ENCODE measurements at regions not wholly inside any gene's neighbourhood (a gene's known extent, or its start where the extent isn't known, plus 50 kb on each side); places are given as distances from the start of the nearest gene placed in this dataset.

DNA sequence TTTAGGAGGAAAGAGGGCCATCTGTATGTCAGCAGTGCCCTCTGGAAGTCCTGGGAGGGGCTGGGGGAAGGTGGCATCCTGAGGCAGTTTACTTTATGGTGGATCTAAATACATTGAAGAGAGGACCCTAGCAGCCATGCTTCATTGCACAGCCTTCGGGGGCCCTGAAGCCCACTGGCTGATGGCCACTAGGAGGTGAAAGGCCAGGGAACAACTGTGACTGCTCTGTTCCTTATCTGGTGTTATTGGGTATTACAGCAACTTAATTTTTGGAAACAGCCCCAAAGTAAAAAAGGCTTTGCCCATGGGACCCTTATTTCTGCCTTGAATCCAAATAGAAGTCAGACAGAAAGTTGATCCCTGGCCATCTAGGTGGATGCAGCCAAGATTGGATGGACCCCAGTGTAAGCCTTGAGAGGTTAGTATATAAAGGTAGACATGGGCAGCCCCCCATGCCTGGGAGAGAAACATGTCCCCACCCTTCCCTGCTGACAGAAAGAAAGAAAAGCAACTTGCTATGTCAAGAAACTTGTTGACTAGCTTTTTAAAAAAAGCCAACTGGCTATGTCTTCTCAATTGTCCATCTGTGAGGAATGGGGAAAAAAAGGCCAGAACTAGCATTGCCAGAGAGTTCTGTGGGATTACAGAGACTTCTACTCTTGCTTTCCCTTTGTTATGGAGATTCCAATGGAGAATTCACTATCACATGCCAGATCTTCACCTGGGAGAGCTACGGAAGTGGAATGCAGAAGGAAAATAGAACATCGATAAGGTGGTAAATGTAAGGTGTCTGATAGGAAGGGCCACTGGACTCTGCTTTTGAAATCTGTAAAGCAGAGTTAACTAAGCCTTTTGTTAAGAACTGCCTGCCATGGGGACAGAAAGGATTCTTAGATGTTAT is 58.6 kb upstream of the OSR1 start:
- no peak for DNase-seq

GRCh38 chr2:19416083-19416482 is 57.7 kb upstream of the OSR1 start:
- no peak for DNase-seq

DNA sequence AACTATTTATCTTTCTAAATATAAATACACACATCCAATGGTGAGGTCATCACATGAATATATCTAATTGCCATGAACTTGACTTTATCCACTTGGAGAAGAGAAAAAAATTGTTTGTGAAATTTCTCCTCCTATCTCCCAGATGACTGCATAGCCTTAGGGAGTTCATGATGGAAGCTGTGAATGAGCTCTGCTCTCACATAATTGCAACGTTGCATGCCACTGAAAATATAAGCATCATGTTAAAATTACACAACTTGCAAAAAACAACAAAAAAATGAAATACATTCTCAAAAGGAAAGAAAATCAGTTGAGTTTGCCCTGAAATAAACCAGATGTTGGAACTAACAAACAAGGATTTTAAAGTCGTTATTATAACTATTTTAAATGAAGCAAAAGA is 50.6 kb upstream of the OSR1 start:
- no peak for DNase-seq

GRCh38 chr2:19408592-19408991 is 50.2 kb upstream of the OSR1 start:
- DNase-seq, result no peak

All from suppressor macrophage (primary cell).